Fibroblast of gingiva (primary cell): ENCODE measurements at regions not wholly inside any gene's neighbourhood (a gene's known extent, or its start where the extent isn't known, plus 50 kb on each side); places are given as distances from the start of the nearest gene placed in this dataset.

ENCODE experiments used
- DNase-seq: peaks from one replicate; pipeline ENCODE4 v3.0.0-alpha.2; 2011; ENCODE audit warnings: low read depth

- no peak for DNase-seq
These were observed 359.7 kb upstream of the CAMK1G start for GRCh38 chr1:209223791-209224190.

- DNase-seq = no peak
These were observed 358.6 kb upstream of the CAMK1G start for GRCh38 chr1:209224886-209225285.

- DNase-seq = no peak
These were observed 356.3 kb upstream of the CAMK1G start for GRCh38 chr1:209227171-209227570.

- no peak for DNase-seq
These were observed 355.6 kb upstream of the CAMK1G start for GRCh38 chr1:209227941-209228340.

GRCh38 chr1:209229494-209230061, 353.9 kb upstream of the CAMK1G start:
- no peak for DNase-seq

- DNase-seq = no peak
These were observed 353.2 kb upstream of the CAMK1G start for GRCh38 chr1:209230314-209230713.

- no peak for DNase-seq
These were observed 351.9 kb upstream of the CAMK1G start for GRCh38 chr1:209231476-209232156.

GRCh38 chr1:209232197-209232596, 351.3 kb upstream of the CAMK1G start:
- no peak for DNase-seq

- no peak for DNase-seq
These were observed 350.8 kb upstream of the CAMK1G start for GRCh38 chr1:209232759-209233158.

- no peak for DNase-seq
These were observed 348.3 kb upstream of the CAMK1G start for GRCh38 chr1:209235166-209235565.

- no peak for DNase-seq
These were observed 345.2 kb upstream of the CAMK1G start for GRCh38 chr1:209238356-209238755.

- DNase-seq = no peak
These were observed 343.2 kb upstream of the CAMK1G start for GRCh38 chr1:209240351-209240750.

GRCh38 chr1:209241487-209241886, 342.0 kb upstream of the CAMK1G start:
- DNase-seq = no peak

GRCh38 chr1:209248649-209249279, 334.8 kb upstream of the CAMK1G start:
- DNase-seq = peak; percentile 40

- no peak for DNase-seq
These were observed 334.2 kb upstream of the CAMK1G start for GRCh38 chr1:209249280-209249670.

- DNase-seq = no peak
These were observed 333.6 kb upstream of the CAMK1G start for GRCh38 chr1:209249785-209250440.

GRCh38 chr1:209250861-209251636, 332.5 kb upstream of the CAMK1G start:
- no peak for DNase-seq

GRCh38 chr1:209256766-209257350, 326.7 kb upstream of the CAMK1G start:
- DNase-seq = no peak

GRCh38 chr1:209257454-209257853, 326.1 kb upstream of the CAMK1G start:
- DNase-seq = no peak

GRCh38 chr1:209260136-209260535, 323.4 kb upstream of the CAMK1G start:
- DNase-seq = no peak

GRCh38 chr1:209262631-209263030, 320.9 kb upstream of the CAMK1G start:
- DNase-seq = no peak

- no peak for DNase-seq
These were observed 318.2 kb upstream of the CAMK1G start for GRCh38 chr1:209265301-209265700.
